Femur (tissue), 1 donor: ENCODE measurements at regions not wholly inside any gene's neighbourhood (a gene's known extent, or its start where the extent isn't known, plus 50 kb on each side); places are given as distances from the start of the nearest gene placed in this dataset.

Experiments used
- DNase-seq: peaks from one replicate; pipeline ENCODE4 v3.0.0-alpha.2; 2017

DNA sequence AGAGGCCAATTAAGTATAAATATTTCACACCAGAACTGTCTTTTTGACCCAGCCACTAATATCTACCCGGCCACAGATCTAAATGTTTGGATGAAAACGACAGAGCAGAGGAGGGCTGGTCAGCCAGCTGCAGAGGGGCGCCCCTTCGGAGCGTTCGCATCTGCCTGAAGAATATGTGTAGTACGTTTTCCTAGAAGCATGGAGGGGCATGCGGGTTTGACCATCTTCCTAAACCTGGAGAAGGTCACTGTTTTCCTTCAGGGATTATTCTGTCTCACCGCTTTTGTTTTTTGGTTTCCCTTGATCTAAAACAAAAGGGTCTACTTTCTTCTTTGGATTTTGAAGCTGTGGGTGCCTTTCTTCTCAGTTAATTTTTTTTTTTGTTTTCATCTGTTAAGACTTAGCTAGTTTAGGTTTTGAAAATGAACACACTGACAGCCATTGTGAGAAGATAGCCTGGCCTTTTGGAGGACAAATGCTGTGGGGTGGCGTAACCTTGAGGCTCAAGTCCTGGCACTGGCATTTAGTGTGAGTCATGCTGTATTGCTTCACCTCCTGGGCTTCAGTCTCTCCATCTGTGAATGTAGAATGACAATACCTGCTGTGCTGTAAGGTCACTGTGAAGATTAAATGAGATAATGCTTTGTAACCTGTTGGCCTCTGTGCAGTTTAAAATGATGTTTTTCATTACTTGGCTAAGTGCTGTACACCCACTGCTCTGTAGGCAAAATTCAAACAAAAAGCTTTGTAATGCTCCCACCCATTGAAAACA lies 74.1 kb upstream of the IRF2BP2 start:
- no peak for DNase-seq

GRCh38 chr1:234683127-234683860 lies 73.3 kb upstream of the IRF2BP2 start:
- DNase-seq = no peak

- DNase-seq = no peak
These were observed 72.0 kb upstream of the IRF2BP2 start for GRCh38 chr1:234681990-234682389.

DNA sequence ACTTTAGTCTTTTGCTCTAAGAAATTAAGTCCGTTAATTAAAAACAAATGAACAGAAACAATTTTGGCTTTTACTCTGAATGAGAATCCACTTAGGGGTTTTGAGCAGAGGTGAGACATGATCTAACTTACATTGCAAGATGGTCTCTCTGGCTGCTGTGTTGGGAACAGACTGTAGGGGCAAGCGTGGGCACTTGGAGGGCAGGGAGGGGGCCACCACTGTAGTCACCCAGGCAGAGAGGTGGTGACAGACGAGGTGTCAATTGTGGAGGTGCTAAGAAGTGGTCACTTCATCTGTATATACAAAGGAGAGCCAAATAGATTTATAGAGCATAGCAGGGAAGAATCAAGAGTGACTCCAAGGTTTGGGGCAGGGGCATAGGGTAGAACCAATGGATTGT lies 71.1 kb upstream of the IRF2BP2 start:
- DNase-seq = no peak

DNA sequence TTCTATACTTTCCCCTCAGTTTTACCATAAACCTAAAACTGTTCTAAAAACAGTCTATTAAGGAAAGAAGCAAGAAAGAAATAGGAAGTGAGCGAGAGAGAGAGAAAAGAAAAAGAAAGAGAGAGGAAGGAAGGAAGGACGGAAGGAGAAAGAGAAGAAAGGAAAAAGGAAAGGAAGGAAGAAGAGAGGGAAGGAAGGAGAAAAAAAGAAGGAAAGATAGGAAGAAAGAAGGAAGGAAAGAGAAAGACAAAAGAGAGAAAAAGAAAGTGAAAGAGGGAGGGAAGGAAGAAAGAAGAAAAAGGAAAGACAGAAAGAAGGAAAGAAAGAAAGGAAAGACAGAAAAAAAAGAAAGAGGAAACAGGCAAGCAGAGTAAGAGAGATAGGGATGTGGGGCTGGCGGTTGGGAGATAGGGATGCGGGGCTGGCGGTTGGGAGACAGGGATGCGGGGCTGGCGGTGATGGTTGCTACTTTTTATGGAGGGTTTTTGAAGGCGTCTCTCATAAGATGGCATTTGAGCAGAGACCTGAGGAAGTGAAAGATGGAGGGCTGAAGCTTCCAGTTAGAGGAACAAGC lies 70.4 kb upstream of the IRF2BP2 start:
- DNase-seq = no peak

GRCh38 chr1:234676103-234676594 lies 66.2 kb upstream of the IRF2BP2 start:
- DNase-seq = peak; percentile 90

GRCh38 chr1:234675572-234675971 lies 65.6 kb upstream of the IRF2BP2 start:
- no peak for DNase-seq

- DNase-seq = no peak
These were observed 65.0 kb upstream of the IRF2BP2 start for GRCh38 chr1:234675006-234675405.

- no peak for DNase-seq
These were observed 64.3 kb upstream of the IRF2BP2 start for GRCh38 chr1:234674218-234674815.

- no peak for DNase-seq
These were observed 62.6 kb upstream of the IRF2BP2 start for GRCh38 chr1:234672349-234673135.

DNA sequence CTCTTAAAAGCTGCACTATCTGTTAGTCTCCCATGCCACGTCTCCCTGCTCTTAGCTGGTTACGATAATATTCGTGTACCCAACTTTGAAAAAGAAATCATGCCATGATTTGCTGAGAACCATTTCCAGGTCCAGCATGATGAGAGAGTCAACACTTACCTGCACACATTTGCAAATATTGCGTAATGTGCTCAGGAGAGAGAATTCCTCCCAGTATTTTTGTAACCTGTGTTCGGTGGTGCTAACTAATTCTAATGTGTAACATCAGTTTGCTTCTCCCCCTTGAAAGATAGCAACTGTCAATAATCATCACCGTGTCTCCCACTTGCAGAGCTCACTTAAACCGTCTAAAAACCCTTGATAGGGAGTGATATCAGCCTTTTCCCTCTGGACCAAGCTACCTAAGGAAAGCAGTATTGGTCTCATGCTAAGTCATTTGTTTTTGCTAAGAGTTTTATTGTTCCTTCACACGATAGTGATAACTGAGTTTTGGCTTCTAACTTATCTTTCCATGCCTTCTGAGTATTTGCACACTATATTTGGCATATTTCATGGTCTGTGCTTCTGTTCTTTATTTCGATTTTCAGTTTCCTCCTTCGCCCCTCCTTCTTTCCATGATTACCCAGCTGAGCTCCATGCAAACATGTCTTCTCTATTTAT lies 61.1 kb upstream of the IRF2BP2 start:
- no peak for DNase-seq

- no peak for DNase-seq
These were observed 59.5 kb upstream of the IRF2BP2 start for GRCh38 chr1:234669499-234669898.

DNA sequence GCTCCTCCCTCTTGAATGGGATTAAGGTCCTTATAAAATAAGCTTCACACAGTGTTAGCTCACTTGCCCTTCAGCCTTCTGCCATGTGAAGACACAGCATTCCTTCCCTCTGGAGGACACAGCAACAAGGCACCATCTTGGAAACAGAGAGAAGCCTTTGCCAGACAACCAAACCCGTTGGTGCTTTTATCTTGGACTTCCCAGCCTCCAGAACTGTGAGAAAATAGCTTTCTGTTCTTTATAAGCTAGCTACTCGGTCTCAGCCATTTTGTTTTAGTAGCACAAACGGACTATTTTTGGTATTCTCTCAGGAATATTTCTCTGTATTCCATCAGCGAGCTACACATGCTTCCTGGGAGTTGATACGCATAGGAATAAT lies 58.6 kb upstream of the IRF2BP2 start:
- no peak for DNase-seq

- DNase-seq = no peak
These were observed 57.9 kb upstream of the IRF2BP2 start for GRCh38 chr1:234667600-234668576.

- DNase-seq = no peak
These were observed 56.8 kb upstream of the IRF2BP2 start for GRCh38 chr1:234666761-234667160.

DNA sequence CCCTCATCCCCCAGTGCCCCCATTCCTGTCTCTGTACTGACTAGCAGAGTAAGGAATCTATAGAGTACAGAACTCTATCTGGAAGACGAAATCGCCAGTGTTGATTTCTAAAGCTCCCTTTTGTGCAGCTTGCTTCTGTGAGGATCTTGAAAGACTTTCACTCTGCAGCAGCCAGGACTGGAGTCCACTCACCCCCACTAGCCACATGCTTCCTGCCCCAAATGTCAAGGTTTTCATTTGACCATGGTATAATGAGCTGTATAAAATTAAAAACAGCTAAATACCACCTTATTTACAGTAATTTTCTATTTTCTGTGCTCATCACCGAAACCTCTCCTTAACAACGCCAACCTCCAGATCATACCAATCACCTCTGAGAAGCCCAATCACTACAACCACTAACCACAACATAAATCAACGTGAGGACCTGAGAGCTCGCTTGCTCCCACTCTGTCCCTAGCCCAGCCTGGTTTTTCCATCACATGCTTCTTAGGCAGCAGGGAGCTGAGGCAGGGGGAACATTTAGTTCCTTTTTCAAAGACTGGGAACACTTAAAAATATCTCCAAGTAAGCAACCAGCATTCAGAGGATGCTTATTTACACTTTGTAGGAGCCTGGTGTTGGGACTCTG lies 56.1 kb upstream of the IRF2BP2 start:
- peak; percentile 46 for DNase-seq

GRCh38 chr1:234662148-234662547 lies 52.2 kb upstream of the IRF2BP2 start:
- DNase-seq = no peak

- no peak for DNase-seq
These were observed 51.4 kb upstream of the IRF2BP2 start for GRCh38 chr1:234661317-234661928.

DNA sequence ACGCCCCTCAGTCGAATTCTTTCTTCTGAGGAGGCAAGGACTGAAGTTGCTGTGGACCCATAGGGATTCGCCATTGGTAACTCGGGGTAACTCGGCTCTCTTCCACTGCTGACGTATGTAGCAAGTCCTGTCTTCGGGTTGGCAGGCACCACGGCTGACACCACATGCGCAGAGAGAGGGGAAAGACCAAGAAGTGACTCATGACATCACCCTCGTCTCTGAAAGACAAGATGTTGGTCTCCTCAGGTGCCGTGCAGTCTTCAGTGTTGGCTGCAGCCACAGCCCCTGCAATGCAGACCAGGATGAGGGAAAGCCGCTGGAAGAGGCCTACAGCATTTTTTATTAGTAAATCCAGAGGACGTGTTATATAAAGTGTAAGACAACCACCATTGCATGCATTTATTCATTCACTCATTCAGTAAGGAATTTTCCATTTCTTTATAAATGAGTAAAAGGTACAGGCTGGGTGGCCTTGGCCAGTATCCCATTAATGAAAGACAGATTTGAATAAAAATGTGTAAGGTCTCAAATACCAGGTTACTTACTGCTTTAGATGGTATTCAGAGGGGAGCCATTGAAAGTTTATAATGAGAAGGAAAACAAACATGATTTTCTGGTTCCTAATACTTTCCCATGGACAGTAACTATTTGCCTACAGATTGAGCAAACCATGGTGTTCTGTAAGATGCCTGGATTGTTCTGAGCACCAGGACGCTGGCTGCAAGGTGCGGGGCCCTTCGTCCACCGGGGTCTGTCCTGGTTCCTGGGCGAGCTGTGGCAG lies 50.7 kb upstream of the IRF2BP2 start:
- DNase-seq = no peak
